Mesenchymal stem cell (in vitro differentiated cells and primary cell): ENCODE measurements at regions not wholly inside any gene's neighbourhood (a gene's known extent, or its start where the extent isn't known, plus 50 kb on each side); places are given as distances from the start of the nearest gene placed in this dataset.
A peak's percentile ranks its signal among the peaks of the same experiment; 100 is the strongest.

Experiments
- DNase-seq: peaks from one replicate; pipeline ENCODE4 v3.0.0-alpha.2; 2013
- H2AFZ ChIP-seq: one replicate; pipeline ENCODE4 v1.6.1; 2013; ENCODE audit warnings: low read depth, mild to moderate bottlenecking, control low read depth, inconsistent platforms, low read length, moderate library complexity
- H2AK5ac ChIP-seq: 2 replicates; pipeline ENCODE4 v1.6.1; 2013; ENCODE audit warnings: low read length, moderate library complexity, mild to moderate bottlenecking, inconsistent platforms; ENCODE audit not compliant: severe bottlenecking
- H2BK120ac ChIP-seq: one replicate; pipeline ENCODE4 v1.6.1; 2013; ENCODE audit warnings: low read depth, mild to moderate bottlenecking, inconsistent platforms, low read length, moderate library complexity
- H2BK12ac ChIP-seq, 2 experiments: one replicate each; pipeline ENCODE4 v1.6.1; 2013; ENCODE audit warnings: inconsistent platforms in 2 of 2, low read length in 2 of 2, mild to moderate bottlenecking in 2 of 2, moderate library complexity in 2 of 2, control low read depth in 1 of 2
- H2BK15ac ChIP-seq: one replicate; pipeline ENCODE4 v1.6.1; 2013; ENCODE audit warnings: mild to moderate bottlenecking, low read depth, inconsistent platforms; ENCODE audit not compliant: poor library complexity, severe bottlenecking
- H2BK5ac ChIP-seq: 2 replicates; pipeline ENCODE4 v1.6.1; 2013; ENCODE audit warnings: low read depth, mild to moderate bottlenecking, low read length, control low read depth, inconsistent platforms; ENCODE audit not compliant: poor library complexity, severe bottlenecking
- H3K14ac ChIP-seq, 2 experiments: one replicate each; pipeline ENCODE4 v1.6.1; 2013; ENCODE audit warnings: inconsistent platforms in 2 of 2, low read length in 2 of 2, control low read depth in 1 of 2, mild to moderate bottlenecking in 1 of 2, moderate library complexity in 1 of 2
- H3K18ac ChIP-seq, 2 experiments: one replicate each; pipeline ENCODE4 v1.6.1; 2013; ENCODE audit warnings: inconsistent platforms in 2 of 2, low read length in 2 of 2, control low read depth in 1 of 2, low read depth in 1 of 2, mild to moderate bottlenecking in 1 of 2
- H3K23ac ChIP-seq, 2 experiments: one replicate each; pipeline ENCODE4 v1.6.1; 2013; ENCODE audit warnings: inconsistent platforms in 2 of 2, low read length in 2 of 2, mild to moderate bottlenecking in 2 of 2, moderate library complexity in 2 of 2, control low read depth in 1 of 2
- H3K27ac ChIP-seq: 2 replicates; pipeline ENCODE4 v1.5.1; 2013; ENCODE audit warnings: mild to moderate bottlenecking, moderate library complexity, low read length, control low read depth, inconsistent platforms; ENCODE audit not compliant: poor library complexity, severe bottlenecking
- H3K27me3 ChIP-seq, 2 experiments: 2 replicates each; pipeline versions ENCODE4 v1.6.1 to v1.7.0; 2013; ENCODE audit warnings: low read length in 2 of 2, mild to moderate bottlenecking in 2 of 2, moderate library complexity in 2 of 2, control low read depth in 1 of 2, inconsistent platforms in 1 of 2; ENCODE audit not compliant: control insufficient read depth in 1 of 2, insufficient read depth in 1 of 2
- H3K36me3 ChIP-seq, 2 experiments: 2 replicates each; pipeline versions ENCODE4 v1.6.1 to v1.7.0; 2013; ENCODE audit warnings: low read length in 2 of 2, control low read depth in 1 of 2, inconsistent platforms in 1 of 2, low read depth in 1 of 2, mild to moderate bottlenecking in 1 of 2; ENCODE audit not compliant: insufficient read depth in 2 of 2, control insufficient read depth in 1 of 2
- H3K4ac ChIP-seq, 2 experiments: one replicate each; pipeline ENCODE4 v1.6.1; 2013; ENCODE audit warnings: inconsistent platforms in 2 of 2, low read length in 2 of 2, mild to moderate bottlenecking in 2 of 2, moderate library complexity in 2 of 2, control low read depth in 1 of 2, low read depth in 1 of 2
- H3K4me1 ChIP-seq: 2 replicates; pipeline ENCODE4 v1.6.1; 2013; ENCODE audit warnings: low read depth, low read length, control low read depth; ENCODE audit not compliant: control insufficient read depth, insufficient read depth
- H3K4me2 ChIP-seq: 2 replicates; pipeline ENCODE4 v1.6.1; 2013; ENCODE audit warnings: low read length, mild to moderate bottlenecking, inconsistent platforms; ENCODE audit not compliant: poor library complexity, severe bottlenecking
- H3K4me3 ChIP-seq, 2 experiments: 2 replicates each; pipeline versions ENCODE4 v1.5.1 to v1.7.0; 2013; ENCODE audit warnings: low read length in 2 of 2, mild to moderate bottlenecking in 2 of 2, control low read depth in 1 of 2, low read depth in 1 of 2; ENCODE audit not compliant: insufficient read depth in 1 of 2
- H3K79me1 ChIP-seq: replicated peaks from 2 replicates; pipeline ENCODE4 v1.6.1; 2013; ENCODE audit warnings: mild to moderate bottlenecking, control low read depth, low read length, inconsistent platforms; ENCODE audit not compliant: poor library complexity, severe bottlenecking
- H3K9ac ChIP-seq: 2 replicates; pipeline ENCODE4 v1.7.0; 2013; ENCODE audit warnings: mild to moderate bottlenecking, low read length, moderate library complexity
- H3K9me3 ChIP-seq: 2 replicates; pipeline ENCODE4 v1.7.0; 2013; ENCODE audit warnings: mild to moderate bottlenecking, low read length; ENCODE audit not compliant: control insufficient read depth
- H4K8ac ChIP-seq: one replicate; pipeline ENCODE4 v1.6.1; 2013; ENCODE audit warnings: inconsistent platforms, mild to moderate bottlenecking, low read length, moderate library complexity
- H4K91ac ChIP-seq: one replicate; pipeline ENCODE4 v1.6.1; 2013; ENCODE audit warnings: mild to moderate bottlenecking, low read length, inconsistent platforms
- WGBS: methylation state at CpG from one replicate; pipeline ENCODE4 v1.1.7; 2013; ENCODE audit warnings: mixed read lengths; 5-methylcytosine and 5-hydroxymethylcytosine counted together

DNA sequence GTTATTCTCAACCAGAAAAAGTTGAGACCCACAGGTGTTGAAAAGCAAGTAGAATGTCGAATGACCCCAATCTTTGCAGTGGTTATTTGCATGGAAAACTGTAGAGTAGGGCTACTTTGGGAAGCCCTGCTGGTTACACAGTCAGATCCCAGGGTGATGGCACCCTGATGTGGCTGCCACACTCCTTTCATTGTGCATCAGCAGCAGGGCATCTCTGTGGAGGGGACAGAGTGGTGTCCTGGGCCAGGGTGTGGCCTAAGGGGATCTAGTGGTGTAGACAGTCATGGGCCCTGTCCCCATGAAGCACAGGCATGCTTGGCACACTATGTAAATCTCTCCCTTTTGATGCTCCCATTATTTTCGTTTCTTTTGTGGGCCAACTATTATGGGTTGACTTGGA is 199.4 kb upstream of the NAV2 start:
- Histone ChIP-seq H3K4me2 (no peak overlapping the region), H4K8ac (no peak overlapping the region), H3K4me3 (no peak overlapping the region), H3K27me3 (peaks cover 0 to 67% of the 10 kb centered on the region in 2 experiments), H2BK12ac (peak overlapping the region in 1 of 2 experiments; percentile 84), H3K36me3 (no peaks in the 10 kb centered on the region), H2AK5ac (no peak overlapping the region), H2BK120ac (no peak overlapping the region), H3K79me1 (no peaks in the 10 kb centered on the region), H3K18ac (peak overlapping the region in 1 of 2 experiments; percentile 41), H3K27ac (no peak overlapping the region), H2BK5ac (no peak overlapping the region), H3K4me1 (no peaks in the 10 kb centered on the region), H3K23ac (no peak overlapping the region), H3K4ac (no peak overlapping the region), H4K91ac (peak overlapping the region; percentile 60), H2AFZ (no peak overlapping the region), H3K14ac (no peak overlapping the region), H2BK15ac (no peak overlapping the region), H3K9ac (no peak overlapping the region), H3K9me3 (no peaks in the 10 kb centered on the region)
- no peak for DNase-seq
- 77% methylated on average over 2 of the region's 2 CpGs for WGBS

- no peak overlapping the region for H3K23ac ChIP-seq
- H2BK12ac ChIP-seq: no peak overlapping the region
- WGBS: 93% methylated on average over 4 of the region's 4 CpGs
- peaks cover 2% of the 10 kb centered on the region for H3K4me1 ChIP-seq
- H3K4ac ChIP-seq: no peak overlapping the region
- H2BK15ac ChIP-seq: no peak overlapping the region
- H2BK120ac ChIP-seq: no peak overlapping the region
- no peak for DNase-seq
- no peak overlapping the region for H3K4me2 ChIP-seq
- H3K9ac ChIP-seq: no peak overlapping the region
- H2AK5ac ChIP-seq: no peak overlapping the region
- no peak overlapping the region for H2AFZ ChIP-seq
- peaks cover 0 to 61% of the 10 kb centered on the region in 2 experiments for H3K27me3 ChIP-seq
- H3K9me3 ChIP-seq: no peaks in the 10 kb centered on the region
- no peak overlapping the region for H3K14ac ChIP-seq
- H2BK5ac ChIP-seq: no peak overlapping the region
- H3K27ac ChIP-seq: no peak overlapping the region
- H3K79me1 ChIP-seq: no peaks in the 10 kb centered on the region
- H4K8ac ChIP-seq: no peak overlapping the region
- H3K36me3 ChIP-seq: no peaks in the 10 kb centered on the region
- peak overlapping the region in 1 of 2 experiments; percentile 22 for H3K18ac ChIP-seq
- no peak overlapping the region for H4K91ac ChIP-seq
- no peak overlapping the region for H3K4me3 ChIP-seq
Observed at GRCh38 chr11:19512618-19513017, 200.0 kb upstream of the NAV2 start.

DNA sequence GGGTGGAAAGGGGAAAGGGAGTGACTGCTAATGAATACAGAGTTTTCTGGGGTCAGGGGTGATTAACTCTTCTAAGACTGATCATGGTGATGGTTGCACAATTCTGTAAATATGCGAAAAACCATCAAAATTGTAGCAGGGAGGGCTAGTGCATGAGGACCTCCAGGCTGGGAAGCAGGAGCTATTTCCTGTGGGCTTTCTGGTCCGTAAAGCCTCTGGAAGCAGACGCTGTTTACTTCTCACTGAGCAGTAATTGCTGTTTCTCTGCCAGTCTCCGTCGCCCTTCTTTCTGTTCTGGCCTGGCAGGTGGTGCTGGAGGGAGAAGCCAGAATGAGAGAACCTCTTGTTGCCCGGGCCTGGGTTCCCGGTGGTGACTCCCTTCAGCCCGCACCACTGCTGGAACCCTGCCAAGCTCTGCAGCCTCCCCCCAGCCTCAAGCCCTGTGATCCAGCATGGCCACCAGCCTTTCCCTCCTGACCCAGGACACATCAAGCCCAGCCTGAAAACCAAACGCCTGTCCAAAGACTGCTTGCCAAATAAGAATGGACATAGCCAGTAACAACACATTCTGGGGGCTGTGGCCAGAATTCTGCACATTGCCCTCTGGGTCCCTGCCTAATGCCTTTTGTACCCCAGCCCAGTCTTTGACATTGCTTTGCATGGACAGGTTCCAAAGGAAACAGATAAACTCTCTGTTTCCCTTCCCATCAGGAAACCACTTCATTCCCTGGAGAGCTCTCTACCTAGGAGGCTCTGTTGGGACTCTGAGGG is 201.0 kb upstream of the NAV2 start:
- Histone ChIP-seq H2AFZ (no peak overlapping the region), H2BK15ac (no peak overlapping the region), H3K9me3 (no peaks in the 10 kb centered on the region), H3K4ac (no peak overlapping the region), H3K4me3 (peak overlapping the region in 1 of 2 experiments; percentile 20), H2BK12ac (peak overlapping the region in 1 of 2 experiments; percentile 86), H4K8ac (peak overlapping the region; percentile 30), H3K14ac (peak overlapping the region in 1 of 2 experiments; percentile 76), H2BK5ac (no peak overlapping the region), H3K27ac (no peak overlapping the region), H3K23ac (peak overlapping the region in 1 of 2 experiments; percentile 88), H3K36me3 (no peaks in the 10 kb centered on the region), H3K27me3 (peaks cover 0 to 57% of the 10 kb centered on the region in 2 experiments), H3K4me2 (no peak overlapping the region), H2AK5ac (no peak overlapping the region), H2BK120ac (no peak overlapping the region), H4K91ac (peak overlapping the region; percentile 25), H3K79me1 (no peaks in the 10 kb centered on the region), H3K18ac (peak overlapping the region; percentile 70 to 80), H3K9ac (no peak overlapping the region), H3K4me1 (peaks cover 2% of the 10 kb centered on the region)
- 38% methylated on average over 9 of the region's 9 CpGs for WGBS
- DNase-seq: peak; percentile 52

DNA sequence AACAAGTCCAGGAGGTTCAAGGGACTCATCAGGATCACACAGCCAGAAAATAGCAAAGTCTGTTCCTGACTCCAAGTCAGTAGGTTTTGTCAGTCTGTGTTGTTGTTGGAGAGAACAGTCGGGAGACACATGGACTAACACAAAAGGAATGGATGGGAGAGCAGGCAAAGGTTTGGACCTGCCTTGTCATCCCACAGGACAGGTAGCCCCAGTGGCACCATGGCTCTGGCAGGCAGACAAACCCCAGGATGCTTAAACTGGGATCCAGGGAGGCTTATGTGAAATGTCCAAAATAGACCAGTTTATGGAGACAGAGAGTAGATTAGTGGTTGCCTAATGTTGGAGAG is 201.6 kb upstream of the NAV2 start:
- Histone ChIP-seq H3K4ac (peak overlapping the region in 1 of 2 experiments; percentile 68), H3K9ac (peak overlapping the region; percentile 3), H3K4me2 (no peak overlapping the region), H3K4me3 (peak overlapping the region in 1 of 2 experiments; percentile 20), H3K14ac (peak overlapping the region in 1 of 2 experiments; percentile 83), H2BK12ac (peak overlapping the region in 1 of 2 experiments; percentile 59), H2AFZ (no peak overlapping the region), H2AK5ac (no peak overlapping the region), H3K36me3 (no peaks in the 10 kb centered on the region), H3K4me1 (peaks cover 2% of the 10 kb centered on the region), H4K91ac (no peak overlapping the region), H3K79me1 (no peaks in the 10 kb centered on the region), H3K23ac (no peak overlapping the region), H4K8ac (no peak overlapping the region), H3K27me3 (peaks cover 0 to 58% of the 10 kb centered on the region in 2 experiments), H2BK120ac (no peak overlapping the region), H3K9me3 (no peaks in the 10 kb centered on the region), H3K18ac (peak overlapping the region in 1 of 2 experiments; percentile 16), H2BK15ac (no peak overlapping the region), H3K27ac (no peak overlapping the region), H2BK5ac (no peak overlapping the region)
- DNase-seq: no peak
- 84% methylated on average over 1 of the region's 1 CpG for WGBS
